GM19193 (cell line): ENCODE measurements at regions not wholly inside any gene's neighbourhood (a gene's known extent, or its start where the extent isn't known, plus 50 kb on each side); places are given as distances from the start of the nearest gene placed in this dataset.

Experiments used
- POLR2A ChIP-seq: IDR thresholded peaks from 4 replicates; pipeline ENCODE4 v1.6.1; 2011; ENCODE audit not compliant: insufficient read depth, insufficient read length; ENCODE audit errors: extremely low read depth

DNA sequence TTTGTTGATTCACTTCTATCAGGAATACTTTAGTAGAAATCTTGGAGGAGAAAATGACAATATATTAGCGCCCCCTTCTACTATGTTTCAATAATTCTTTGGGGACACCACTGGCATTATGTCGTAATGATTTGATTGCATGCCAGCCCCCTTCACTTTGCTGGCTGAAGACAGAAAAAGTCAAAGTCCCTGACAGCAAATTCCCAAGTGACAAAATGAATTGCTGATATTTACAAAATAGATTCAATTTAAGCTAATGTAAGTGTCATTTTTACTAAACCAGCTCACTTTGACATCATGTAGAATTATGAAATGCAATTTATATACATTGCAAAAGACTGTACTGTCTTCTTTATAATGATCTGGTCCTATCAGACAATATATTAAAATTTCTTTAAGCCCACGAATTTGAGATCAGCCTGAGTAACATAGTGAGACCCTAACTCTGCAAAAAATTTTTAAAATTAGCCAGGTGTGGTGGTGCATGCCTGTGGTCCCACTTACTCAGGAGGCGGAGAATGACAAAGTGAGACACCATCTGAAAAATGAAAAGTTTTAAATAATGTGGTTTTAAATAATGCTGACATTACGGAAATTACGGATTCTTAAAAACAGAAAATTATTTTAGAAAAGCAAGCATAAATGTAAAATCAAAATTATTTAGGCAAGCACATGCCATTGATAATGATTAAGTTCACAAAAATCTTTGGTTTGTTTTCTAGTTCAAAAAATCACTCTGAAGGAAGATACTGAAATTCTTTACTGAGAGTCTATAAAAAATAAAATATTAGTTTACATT, 520.1 kb upstream of the PKDCC start:
- no peak for TF ChIP-seq POLR2A

DNA sequence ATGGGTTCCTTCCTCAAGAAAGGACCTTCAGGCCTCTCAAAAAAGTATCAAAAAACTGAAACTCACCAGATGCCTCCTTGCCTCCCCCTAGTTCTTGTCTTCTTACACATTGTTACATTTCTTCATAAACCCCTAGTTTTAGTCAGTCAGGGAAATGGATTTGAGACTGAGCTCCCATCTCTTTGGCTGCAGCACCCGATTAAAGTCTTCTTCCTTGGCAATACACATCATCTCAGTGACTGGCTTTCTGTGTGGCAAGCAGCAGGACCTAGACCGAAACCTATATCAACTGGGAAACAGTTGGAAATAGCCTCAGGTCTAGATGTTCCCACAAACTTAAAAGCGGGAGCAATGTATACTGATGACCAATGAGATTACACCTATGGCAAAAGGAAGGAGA, 512.2 kb upstream of the PKDCC start:
- no peak for TF ChIP-seq POLR2A

DNA sequence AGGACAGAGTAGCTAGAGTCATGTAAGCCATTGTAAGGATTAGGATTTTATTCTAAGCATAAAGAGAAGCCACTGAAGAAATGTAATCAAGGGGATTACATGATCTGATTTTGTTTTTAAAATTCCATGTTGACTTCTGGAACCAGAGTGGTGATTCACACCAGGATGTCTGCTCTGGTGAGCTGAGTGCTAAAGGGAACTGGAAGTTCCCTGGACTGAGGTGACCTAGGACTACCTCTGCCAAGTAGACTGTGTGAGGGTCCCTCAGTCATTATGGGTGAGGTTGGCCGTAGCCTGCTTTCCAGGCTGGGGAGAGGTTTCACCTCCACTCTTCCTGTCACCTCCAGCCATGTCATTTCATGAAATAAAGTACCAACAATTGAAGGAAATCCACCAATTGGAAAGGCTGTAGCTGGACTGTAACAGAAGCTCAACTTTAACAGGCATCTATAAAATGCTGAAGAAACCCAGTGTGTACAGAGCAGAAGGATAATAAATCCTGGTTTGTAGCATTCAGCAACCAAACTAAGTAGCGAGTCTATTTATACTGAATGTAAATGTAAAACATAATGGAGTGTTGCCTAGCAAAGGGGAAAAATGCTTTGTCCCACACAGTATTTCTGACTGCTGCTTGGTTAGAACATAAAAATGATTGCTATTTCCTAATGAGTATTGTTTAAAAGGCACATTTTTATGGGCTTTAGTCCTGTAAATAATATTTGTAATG, 507.4 kb upstream of the PKDCC start:
- no peak for TF ChIP-seq POLR2A

- no peak for TF ChIP-seq POLR2A
These were observed 504.1 kb upstream of the PKDCC start for GRCh38 chr2:41543726-41544125.

- TF ChIP-seq POLR2A, result no peak
These were observed 503.1 kb upstream of the PKDCC start for GRCh38 chr2:41544709-41545108.

DNA sequence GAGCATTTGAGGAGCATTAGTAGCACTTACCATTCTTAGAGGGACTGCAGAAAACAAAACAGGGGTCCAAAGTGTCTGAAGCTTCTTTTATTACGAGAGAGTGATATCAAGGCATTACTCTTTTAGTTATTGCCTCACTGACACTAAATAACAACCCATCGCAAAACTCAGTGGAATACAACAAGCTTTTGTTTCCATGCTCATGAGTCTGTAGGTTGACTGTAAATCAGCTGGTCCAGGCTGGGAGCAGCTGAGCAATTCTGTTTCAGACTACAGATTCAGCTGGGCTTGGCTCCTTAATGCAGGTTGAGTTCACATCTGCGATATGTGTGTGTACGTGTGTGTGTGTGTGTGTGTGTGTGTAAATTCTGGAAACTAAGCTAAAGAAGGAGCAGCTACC, 501.8 kb upstream of the PKDCC start:
- TF ChIP-seq POLR2A, result no peak

GRCh38 chr2:41568648-41569047, 479.2 kb upstream of the PKDCC start:
- no peak for TF ChIP-seq POLR2A

GRCh38 chr2:41572154-41572553, 475.7 kb upstream of the PKDCC start:
- no peak for TF ChIP-seq POLR2A

DNA sequence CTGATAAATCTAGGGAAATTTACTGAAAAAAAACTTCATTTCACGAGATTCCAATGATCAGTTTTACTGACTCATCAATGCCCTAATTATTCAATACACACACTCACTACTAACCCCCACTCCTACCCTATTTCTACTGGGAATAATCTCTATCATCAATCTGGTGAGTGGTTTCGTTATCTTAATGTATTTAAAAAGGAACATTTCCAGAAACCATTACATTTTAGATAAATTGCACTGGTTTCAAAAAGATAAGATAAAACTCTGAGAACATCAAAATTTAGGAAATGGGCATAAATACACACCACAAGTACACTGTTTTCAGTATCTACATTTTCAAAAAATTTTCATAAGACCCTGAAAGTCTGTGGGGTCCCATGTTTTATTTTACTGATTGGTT, 471.4 kb upstream of the PKDCC start:
- TF ChIP-seq POLR2A, result no peak

- no peak for TF ChIP-seq POLR2A
These were observed 468.0 kb upstream of the PKDCC start for GRCh38 chr2:41579806-41580205.

- no peak for TF ChIP-seq POLR2A
These were observed 467.0 kb upstream of the PKDCC start for GRCh38 chr2:41580806-41581205.

- no peak for TF ChIP-seq POLR2A
These were observed 452.6 kb upstream of the PKDCC start for GRCh38 chr2:41595240-41595639.

GRCh38 chr2:41597680-41598079, 450.1 kb upstream of the PKDCC start:
- TF ChIP-seq POLR2A, result no peak

DNA sequence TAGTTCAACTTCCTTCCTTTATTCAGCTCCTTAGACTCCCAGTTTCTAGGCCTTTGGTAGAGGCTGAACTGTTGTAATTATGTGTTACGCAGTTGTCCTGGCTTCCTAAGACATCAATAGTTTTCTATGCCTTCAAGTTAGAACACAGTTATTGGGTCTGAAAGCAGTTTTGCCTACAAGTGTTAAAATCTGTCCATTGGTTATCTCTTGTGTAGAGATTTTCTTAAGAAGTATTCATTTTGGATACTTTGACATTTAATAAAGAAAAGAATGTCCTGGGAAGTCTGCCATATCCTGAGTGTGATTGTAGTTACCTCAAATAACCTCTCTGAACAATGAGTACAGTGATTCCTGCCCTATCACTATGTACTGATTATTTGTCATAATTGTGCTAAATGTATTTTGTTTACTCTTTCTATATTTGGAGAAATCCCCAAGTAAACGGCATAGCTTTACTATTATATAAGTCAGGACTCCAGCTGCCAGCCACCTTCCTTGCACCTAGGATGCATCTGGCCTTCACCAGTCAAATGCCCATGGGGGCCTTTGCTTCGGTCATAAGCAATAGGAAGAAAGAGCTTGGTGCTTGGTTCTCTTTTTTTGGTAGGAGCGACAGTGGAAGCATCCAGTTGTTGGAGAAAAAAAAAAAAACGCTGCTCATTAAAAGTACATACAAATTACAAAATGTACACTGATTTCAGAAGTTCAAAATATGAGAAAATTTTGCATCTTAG, 449.5 kb upstream of the PKDCC start:
- TF ChIP-seq POLR2A, result no peak

DNA sequence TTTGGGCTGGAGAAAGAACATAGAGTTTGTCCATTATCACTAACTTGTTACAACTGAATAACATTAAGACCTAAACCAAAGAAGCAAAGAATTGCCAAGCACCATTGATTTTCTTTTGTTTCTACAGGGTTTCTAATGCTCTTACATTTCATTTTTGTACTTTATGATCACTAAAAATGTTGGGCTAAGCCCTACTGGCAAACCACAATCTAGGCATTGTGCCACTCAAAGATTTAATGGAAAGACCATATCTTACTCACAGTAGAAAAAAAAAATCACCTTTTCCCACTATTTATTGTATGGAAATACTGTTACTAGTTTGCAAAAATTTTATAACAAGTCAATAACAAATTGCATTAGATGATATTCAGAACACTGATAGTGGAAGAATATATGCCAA, 447.4 kb upstream of the PKDCC start:
- TF ChIP-seq POLR2A, result no peak
